H1 (cell line): ENCODE measurements at regions not wholly inside any gene's neighbourhood (a gene's known extent, or its start where the extent isn't known, plus 50 kb on each side); places are given as distances from the start of the nearest gene placed in this dataset.

Experiments used
- CTCF ChIA-PET: fragments of 300-600 bp; sonication (Branson Sonifier 250); formaldehyde crosslinking; loops from one replicate; lab custom pipeline; 2021; ENCODE audit not compliant: partially characterized antibody; lab: Charles Lee
- POLR2A ChIA-PET: fragments of 300-600 bp; sonication (Branson Sonifier 250); formaldehyde crosslinking; loops from one replicate; lab custom pipeline; 2021; ENCODE audit warnings: inconsistent platforms; ENCODE audit not compliant: partially characterized antibody; lab: Charles Lee
- DNase-seq, 2 experiments: peaks; one replicate each; pipeline versions ENCODE4 v3.0.0 to v3.0.0-alpha.2; 2010 to 2022; ENCODE audit warnings: low spot score in 2 of 2, low read depth in 1 of 2, mixed read lengths in 1 of 2
- FAIRE-seq: peaks from 2 replicates; lab custom pipeline; 2011; peaks lifted over from hg19 to GRCh38; lab: Jason Lieb, UNC
- H2AFZ ChIP-seq: 2 replicates; pipeline ENCODE4 v1.8.1; 2012; ENCODE audit warnings: low read length, inconsistent platforms
- H2AK5ac ChIP-seq: 2 replicates; pipeline ENCODE4 v1.6.1; 2013; ENCODE audit warnings: low read depth, low read length
- H2BK120ac ChIP-seq: replicated peaks from 2 replicates; pipeline ENCODE3; 2013; ENCODE audit warnings: low read depth, low read length, inconsistent platforms
- H2BK12ac ChIP-seq: 2 replicates; pipeline ENCODE4 v1.6.1; 2013; ENCODE audit warnings: low read depth, low read length
- H2BK15ac ChIP-seq: 2 replicates; pipeline ENCODE4 v1.6.1; 2013; ENCODE audit warnings: low read length
- H2BK20ac ChIP-seq: 2 replicates; pipeline ENCODE4 v1.6.1; 2013; ENCODE audit warnings: low read length
- H2BK5ac ChIP-seq: 2 replicates; pipeline ENCODE4 v1.6.1; 2013; ENCODE audit warnings: low read depth, low read length
- H3K14ac ChIP-seq: 2 replicates; pipeline ENCODE4 v1.6.1; 2013; ENCODE audit warnings: inconsistent platforms; ENCODE audit not compliant: insufficient read length
- H3K18ac ChIP-seq: 2 replicates; pipeline ENCODE4 v1.6.1; 2013; ENCODE audit warnings: low read length; ENCODE audit errors: extremely low read depth
- H3K23ac ChIP-seq: 2 replicates; pipeline ENCODE4 v1.6.1; 2013; ENCODE audit warnings: inconsistent platforms; ENCODE audit not compliant: insufficient read length
- H3K23me2 ChIP-seq: 2 replicates; pipeline ENCODE4 v1.6.1; 2013; ENCODE audit warnings: low read depth, low read length
- H3K27ac ChIP-seq: 2 replicates; pipeline ENCODE4 v1.6.1; 2011; ENCODE audit warnings: low read depth, low read length, inconsistent platforms
- H3K27me3 ChIP-seq, 4 experiments: replicated peaks in 1 of 4; 1 replicate in 1 of 4; 2 replicates in 3 of 4; pipeline versions ENCODE4 v1.6.1 to v1.8.1; 2011 to 2013; ENCODE audit warnings: low read length in 3 of 4, mild to moderate bottlenecking in 3 of 4, inconsistent platforms in 2 of 4, mixed read lengths in 2 of 4, moderate library complexity in 1 of 4; ENCODE audit not compliant: control insufficient read depth in 3 of 4, insufficient read depth in 3 of 4; ENCODE audit errors: extremely low read depth in 1 of 4
- H3K36me3 ChIP-seq, 4 experiments: 2 replicates each; pipeline versions ENCODE4 v1.6.1 to v1.8.1; 2011 to 2013; ENCODE audit warnings: mild to moderate bottlenecking in 4 of 4, low read length in 3 of 4, moderate library complexity in 2 of 4, control low read depth in 1 of 4, inconsistent platforms in 1 of 4; ENCODE audit not compliant: insufficient read depth in 4 of 4, control insufficient read depth in 2 of 4
- H3K4ac ChIP-seq: replicated peaks from 2 replicates; pipeline ENCODE3; 2013; ENCODE audit warnings: low read length, low read depth, mixed read lengths, inconsistent platforms; ENCODE audit not compliant: insufficient read length
- H3K4me1 ChIP-seq, 4 experiments: replicated peaks in 1 of 4; 1 replicate in 1 of 4; 2 replicates in 3 of 4; pipeline versions ENCODE4 v1.6.1 to v1.8.1; 2011 to 2013; ENCODE audit warnings: low read length in 3 of 4, inconsistent platforms in 2 of 4, mixed read lengths in 1 of 4; ENCODE audit not compliant: insufficient read depth in 4 of 4, control insufficient read depth in 3 of 4
- H3K4me2 ChIP-seq, 2 experiments: 2 replicates each; pipeline versions ENCODE4 v1.6.1 to v1.8.1; 2011 to 2013; ENCODE audit warnings: low read depth in 2 of 2, low read length in 2 of 2, control low read depth in 1 of 2, inconsistent platforms in 1 of 2, mild to moderate bottlenecking in 1 of 2; ENCODE audit not compliant: insufficient read depth in 1 of 2
- H3K4me3 ChIP-seq, 4 experiments: fragments of 200-600, 300-600 bp in 1 of 4; sonication (generic), shearing (Covaris generic), sonication (Bioruptor Twin) in 1 of 4; 2 replicates each; pipeline versions ENCODE4 v1.5.1 to v1.8.1; 2011 to 2016; ENCODE audit warnings: low read length in 4 of 4, low read depth in 3 of 4, control low read depth in 2 of 4, inconsistent platforms in 2 of 4, mild to moderate bottlenecking in 2 of 4, mixed read lengths in 1 of 4, moderate library complexity in 1 of 4; ENCODE audit not compliant: insufficient read depth in 2 of 4; ENCODE audit errors: extremely low read depth in 1 of 4
- H3K56ac ChIP-seq: replicated peaks from 2 replicates; pipeline ENCODE3; 2013; ENCODE audit warnings: low read depth, mild to moderate bottlenecking, mixed read lengths, low read length, inconsistent platforms; ENCODE audit not compliant: insufficient read length
- H3K79me1 ChIP-seq: 2 replicates; pipeline ENCODE4 v1.6.1; 2013; ENCODE audit warnings: low read depth, low read length, control low read depth
- H3K79me2 ChIP-seq, 2 experiments: 2 replicates each; pipeline versions ENCODE4 v1.6.1 to v1.8.1; 2012 to 2013; ENCODE audit warnings: low read length in 2 of 2, mild to moderate bottlenecking in 2 of 2, inconsistent platforms in 1 of 2; ENCODE audit not compliant: insufficient read depth in 2 of 2, control insufficient read depth in 1 of 2
- H3K9ac ChIP-seq, 4 experiments: replicated peaks in 1 of 4; 1 replicate in 1 of 4; 2 replicates in 3 of 4; pipeline versions ENCODE4 v1.6.1 to v1.8.1; 2011 to 2013; ENCODE audit warnings: low read depth in 3 of 4, low read length in 3 of 4, control low read depth in 2 of 4, mild to moderate bottlenecking in 2 of 4, moderate library complexity in 2 of 4, inconsistent platforms in 1 of 4; ENCODE audit errors: extremely low read depth in 1 of 4
- H3K9me3 ChIP-seq, 2 experiments: 2 replicates each; pipeline versions ENCODE4 v1.6.1 to v1.8.1; 2012 to 2013; ENCODE audit warnings: mild to moderate bottlenecking in 2 of 2, moderate library complexity in 2 of 2, control low read depth in 1 of 2, inconsistent platforms in 1 of 2, low read depth in 1 of 2, low read length in 1 of 2, mixed read lengths in 1 of 2; ENCODE audit not compliant: insufficient read depth in 2 of 2
- H4K20me1 ChIP-seq, 2 experiments: replicated peaks in 1 of 2; 2 replicates each; pipeline versions ENCODE3 to v1.8.1; 2011 to 2013; ENCODE audit warnings: inconsistent platforms in 2 of 2, low read length in 2 of 2, mild to moderate bottlenecking in 1 of 2; ENCODE audit not compliant: insufficient read depth in 2 of 2, control insufficient read depth in 1 of 2
- H4K5ac ChIP-seq: 2 replicates; pipeline ENCODE4 v1.6.1; 2013; ENCODE audit warnings: low read length, low read depth, mixed read lengths, inconsistent platforms; ENCODE audit not compliant: insufficient read length
- H4K8ac ChIP-seq: 2 replicates; pipeline ENCODE4 v1.8.0; 2013; ENCODE audit warnings: mild to moderate bottlenecking, moderate library complexity, low read length, inconsistent platforms; ENCODE audit not compliant: insufficient read depth; ENCODE audit errors: extremely low read depth
- H4K91ac ChIP-seq: replicated peaks from 2 replicates; pipeline ENCODE3; 2013; ENCODE audit warnings: low read length, mixed read lengths, inconsistent platforms; ENCODE audit not compliant: insufficient read length
- ATF2 ChIP-seq: IDR thresholded peaks from 2 replicates; pipeline ENCODE4 v1.6.1; 2012; ENCODE audit warnings: low read length, inconsistent platforms
- GTF2F1 ChIP-seq: IDR thresholded peaks from 2 replicates; pipeline ENCODE4 v1.6.1; 2012; ENCODE audit warnings: low read depth, low read length, improper control_type of control experiment, borderline replicate concordance
- whole genome bisulfite sequencing, 2 experiments: shearing (Covaris generic) in 1 of 2; methylation state at CpG; one replicate each; pipeline versions ENCODE4 v1.1.6 to v1.1.7; 2013 to 2015; ENCODE audit warnings: low lambda C conversion rate in 2 of 2, mixed read lengths in 2 of 2, inconsistent platforms in 1 of 2, low coverage in 1 of 2, missing lambda C conversion rate in 1 of 2; ENCODE audit not compliant: insufficient replicate concordance in 2 of 2, insufficient coverage in 1 of 2, insufficient read length in 1 of 2; ENCODE audit errors: extremely low coverage in 1 of 2, missing lambda C conversion rate in 1 of 2; 5-methylcytosine and 5-hydroxymethylcytosine counted together

GRCh38 chr5:104084896-104085295 lies 522.3 kb upstream of the NUDT12 start:
- H3K14ac ChIP-seq, result no peak overlapping the region
- no peak for DNase-seq
- no peak overlapping the region for H3K56ac ChIP-seq
- no peak overlapping the region for H3K9ac ChIP-seq
- no peak overlapping the region for H3K4me3 ChIP-seq
- H2BK15ac ChIP-seq, result peak overlapping the region; percentile 62; the same call in 1 of the 2 replicates
- H4K91ac ChIP-seq, result no peak overlapping the region
- no peak for TF ChIP-seq GTF2F1
- TF ChIP-seq ATF2, result no peak
- H3K4me1 ChIP-seq, result no peaks in the 10 kb centered on the region
- H3K36me3 ChIP-seq, result no peaks in the 10 kb centered on the region
- H3K18ac ChIP-seq, result no peak overlapping the region
- no peaks in the 10 kb centered on the region for H3K79me1 ChIP-seq
- 0 out of 2 replicates have a peak overlapping the region, but pooled peaks have one; percentile 35 for H2BK12ac ChIP-seq
- H4K5ac ChIP-seq, result no peak overlapping the region
- no peaks in the 10 kb centered on the region for H3K9me3 ChIP-seq
- H3K23ac ChIP-seq, result no peak overlapping the region
- no peak overlapping the region for H3K27ac ChIP-seq
- H4K20me1 ChIP-seq, result no peaks in the 10 kb centered on the region
- H3K27me3 ChIP-seq, result no peaks in the 10 kb centered on the region
- WGBS, 2 experiments, result 85% methylated on average over 2 of the region's 2 CpGs; no CpG with 5 or more reads in 1 of the 2 experiments
- H2BK120ac ChIP-seq, result no peak overlapping the region
- H3K4me2 ChIP-seq, result no peak overlapping the region
- FAIRE-seq, result no peak
- POLR2A ChIA-PET, result no interaction called here
- no peak overlapping the region for H4K8ac ChIP-seq
- H2BK5ac ChIP-seq, result no peak overlapping the region
- no peak overlapping the region for H3K4ac ChIP-seq
- CTCF ChIA-PET, result interaction anchor here (1.7 kb wide), 1 partner anchor 277 kb away, joined by 3 read pairs; no protein-coding TSS in a partner anchor
- H2BK20ac ChIP-seq, result no peak overlapping the region
- no peak overlapping the region for H2AK5ac ChIP-seq
- H3K23me2 ChIP-seq, result no peaks in the 10 kb centered on the region
- H3K79me2 ChIP-seq, result no peaks in the 10 kb centered on the region
- no peak overlapping the region; the same call in 1 of the 2 replicates for H2AFZ ChIP-seq
